ENCODE measurements at regions not wholly inside any gene's neighbourhood (a gene's known extent, or its start where the extent isn't known, plus 50 kb on each side); places are given as distances from the start of the nearest gene placed in this dataset.

DNA sequence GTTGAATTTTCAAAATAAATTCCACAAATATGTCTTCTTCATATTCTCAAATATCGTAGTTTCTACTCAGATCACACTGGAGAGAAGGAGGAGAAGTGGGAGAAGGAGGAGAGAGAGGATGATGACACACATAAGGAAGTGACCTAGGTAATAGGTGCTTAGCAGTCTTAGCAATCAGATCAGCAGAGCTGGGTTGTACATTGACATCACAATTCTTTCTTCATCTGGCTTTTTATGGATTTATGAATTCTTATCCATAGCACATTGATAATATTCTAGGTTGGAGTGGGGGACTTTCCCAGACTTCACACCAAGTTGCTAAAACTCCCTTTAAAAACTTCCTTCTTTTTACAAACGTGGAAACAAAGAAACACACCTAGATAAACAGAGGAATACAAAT, 86.9 kb downstream of the FGF9 start:
- DNase-seq = no peak

DNA sequence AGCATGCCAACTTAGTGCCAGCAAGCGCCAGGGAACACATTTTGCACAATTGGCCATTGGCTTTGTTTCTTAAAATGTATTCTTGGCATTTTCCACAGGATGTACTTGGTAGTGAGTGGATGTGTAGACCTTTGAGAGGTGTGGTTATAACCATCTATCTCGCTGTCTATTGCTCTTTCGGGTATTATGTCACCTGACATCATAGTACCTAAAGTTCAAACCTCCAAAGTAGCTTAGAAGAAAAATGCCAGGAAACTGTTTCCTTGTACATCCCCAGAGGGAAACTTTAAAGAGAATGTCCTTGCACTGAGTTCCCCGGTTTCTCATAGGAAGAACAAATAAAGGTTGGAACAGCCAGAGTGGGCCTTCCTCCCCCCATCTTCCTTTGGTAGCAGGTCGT, 87.6 kb downstream of the FGF9 start:
- no peak for DNase-seq

DNA sequence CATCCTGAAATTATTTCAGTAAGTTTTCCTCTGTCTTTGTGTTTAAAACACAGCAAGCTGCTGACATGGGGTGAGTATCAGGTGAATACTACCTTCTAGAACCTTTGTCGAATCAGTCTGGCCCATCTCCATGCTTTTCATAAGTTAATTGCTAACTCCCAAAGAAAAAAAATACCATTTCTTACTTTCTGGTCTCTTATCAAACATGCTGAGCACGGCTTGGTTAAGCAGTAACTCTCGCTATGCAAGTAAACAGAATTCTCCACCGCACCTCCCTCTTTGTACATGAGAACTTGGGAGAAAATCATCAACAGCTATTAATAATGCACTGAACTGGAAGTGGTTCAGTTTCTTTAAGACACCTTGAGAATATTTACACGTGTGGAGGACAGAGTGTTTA, 88.6 kb downstream of the FGF9 start:
- DNase-seq = no peak

DNA sequence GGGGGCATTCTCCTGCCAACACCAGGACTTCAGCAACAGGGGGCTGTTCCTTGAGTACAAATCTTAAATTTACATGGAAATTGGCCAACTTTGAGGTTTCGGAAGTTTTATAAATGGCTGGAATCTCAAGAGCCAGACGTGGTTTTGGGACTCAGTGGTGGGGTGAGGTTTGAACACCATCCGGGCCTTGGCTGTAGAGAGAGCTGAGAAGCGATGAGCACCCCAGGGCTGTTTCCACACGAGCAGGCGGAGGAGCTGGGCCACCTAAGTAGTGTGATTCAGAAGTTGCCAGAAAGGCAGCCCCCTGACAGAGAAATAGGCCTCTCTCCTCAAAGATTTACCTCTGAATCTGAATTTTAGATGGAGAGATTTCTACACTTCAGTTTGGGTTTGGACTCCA, 89.0 kb downstream of the FGF9 start:
- no peak for DNase-seq

DNA sequence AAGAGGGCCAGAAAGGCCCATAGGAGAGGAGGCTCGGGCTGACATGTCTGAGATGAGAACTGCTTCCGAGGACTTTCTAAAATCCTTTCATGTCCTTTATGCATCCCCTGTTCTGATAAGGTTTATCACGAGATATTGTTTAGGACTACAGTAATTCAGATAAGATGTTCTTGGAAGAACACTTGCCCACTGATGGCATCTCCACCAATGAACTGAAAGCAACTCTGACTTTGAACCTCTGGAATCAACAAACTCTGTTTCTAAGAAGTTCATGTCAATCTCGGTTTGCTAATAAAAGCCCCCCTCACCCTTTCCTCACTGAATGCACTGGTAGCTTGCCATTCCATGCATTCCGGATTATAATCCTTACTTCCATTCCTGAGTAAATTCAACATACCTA, 90.9 kb downstream of the FGF9 start:
- no peak for DNase-seq

DNA sequence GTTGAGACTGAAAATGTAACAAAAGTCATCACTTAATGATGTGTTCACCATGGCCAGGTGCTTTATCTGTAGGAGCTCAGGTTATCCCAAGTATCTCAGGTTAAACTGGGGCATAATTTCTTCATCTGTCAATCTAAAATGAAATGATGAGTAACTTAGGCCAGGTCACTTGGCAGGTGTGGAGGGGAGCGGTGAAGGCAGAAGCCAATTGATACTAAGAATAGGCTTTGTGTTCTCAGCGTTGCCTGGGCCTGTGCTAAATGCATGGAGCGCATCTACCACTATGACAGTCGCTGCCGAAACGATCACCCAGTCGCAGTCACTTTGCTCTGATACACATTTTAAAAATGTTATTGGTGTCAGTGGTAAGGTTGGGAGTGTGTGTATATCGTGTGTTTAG, 91.6 kb downstream of the FGF9 start:
- no peak for DNase-seq

DNA sequence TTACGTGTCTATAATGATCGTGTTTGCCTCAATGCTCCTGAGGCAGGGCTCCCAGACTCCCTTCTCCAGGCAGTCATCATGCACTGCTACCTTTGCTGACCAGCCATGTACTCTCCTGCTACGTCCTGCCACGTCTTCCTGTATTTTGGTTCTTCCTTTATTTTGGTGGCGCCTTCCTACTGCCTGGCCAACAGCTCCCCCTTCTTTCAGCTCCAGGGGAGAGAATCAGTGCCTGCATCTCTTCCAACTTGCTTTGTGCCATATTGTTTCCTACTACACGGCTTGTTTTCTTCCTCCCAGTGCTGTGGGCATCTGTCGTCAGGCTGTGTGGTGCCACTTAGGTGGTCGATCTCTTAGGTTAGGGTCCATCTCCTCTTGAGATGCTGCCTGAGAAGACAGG, 96.2 kb downstream of the FGF9 start:
- DNase-seq = no peak

DNA sequence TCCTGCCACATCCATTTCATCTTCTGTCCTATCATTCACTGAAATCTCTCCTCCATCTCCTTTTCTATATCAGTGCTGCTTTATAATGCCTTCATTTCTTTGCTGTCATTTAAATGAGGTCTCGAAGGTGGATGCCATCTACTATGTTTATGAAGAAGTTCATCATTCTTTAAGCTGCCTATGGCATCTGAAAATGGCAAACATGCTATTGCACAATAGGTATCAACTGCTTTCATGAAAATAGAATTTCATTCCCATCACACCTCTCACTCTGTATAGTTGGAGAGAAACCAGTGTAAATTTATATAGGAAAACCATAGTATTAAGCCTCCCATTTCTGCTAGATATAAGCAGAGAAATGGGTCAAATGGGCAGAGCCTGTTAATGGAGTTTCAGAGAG, 100.2 kb downstream of the FGF9 start:
- DNase-seq = no peak

DNA sequence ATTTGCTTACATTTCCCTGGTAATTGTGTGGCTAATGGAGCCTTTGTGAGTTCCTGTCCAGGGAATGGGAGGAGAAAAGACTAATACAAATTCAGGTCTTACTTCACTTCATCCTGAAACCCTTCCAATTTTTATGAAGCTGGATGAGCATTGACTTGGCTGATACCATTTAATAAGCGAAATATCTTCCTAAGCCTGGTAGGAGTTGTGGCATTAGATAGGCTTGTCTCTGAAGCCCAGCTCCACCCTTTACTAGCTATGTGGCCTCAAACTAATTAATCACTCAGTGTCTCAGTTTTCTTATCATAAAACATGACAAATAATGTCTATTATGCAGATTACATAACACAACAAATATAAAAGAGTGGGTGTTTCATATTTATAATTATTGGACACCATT, 106.3 kb downstream of the FGF9 start:
- DNase-seq = no peak

DNA sequence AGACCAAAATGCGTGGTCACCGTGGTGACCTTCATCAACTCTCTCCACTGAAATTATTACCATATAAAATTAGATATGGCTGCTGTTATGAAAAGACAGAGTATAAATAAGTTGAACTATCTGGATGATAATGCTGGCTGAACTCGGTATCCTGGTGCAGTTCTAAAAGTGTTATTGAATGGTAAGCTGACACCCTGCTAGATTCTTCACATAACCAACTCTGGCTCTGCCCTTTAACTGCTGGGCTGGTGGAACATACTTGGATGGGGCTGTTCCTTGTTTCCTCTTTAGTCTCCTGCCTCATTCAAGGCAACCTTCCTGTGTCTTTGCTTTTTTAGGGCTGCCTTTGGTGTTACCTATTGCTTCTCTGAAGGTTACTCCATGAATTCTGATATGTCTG, 106.9 kb downstream of the FGF9 start:
- DNase-seq = no peak

DNA sequence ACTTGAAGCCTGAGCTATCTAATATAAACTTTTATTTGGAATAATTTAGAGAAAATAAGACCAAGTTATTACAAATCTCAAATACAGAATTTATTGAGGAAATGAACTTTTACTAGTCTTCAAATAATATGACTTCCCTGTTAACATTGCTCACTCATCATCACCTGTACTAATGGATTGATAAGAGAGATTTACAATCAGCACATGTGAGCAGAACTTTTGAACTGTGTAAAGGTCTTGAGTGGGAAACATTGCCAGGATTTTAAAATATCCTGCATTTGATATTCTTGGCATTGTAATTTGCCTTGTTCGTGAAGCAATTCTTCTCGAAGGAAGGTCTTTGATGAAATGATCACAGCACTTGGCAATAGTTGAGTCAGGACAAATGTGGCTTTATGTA, 111.9 kb downstream of the FGF9 start:
- no peak for DNase-seq

DNA sequence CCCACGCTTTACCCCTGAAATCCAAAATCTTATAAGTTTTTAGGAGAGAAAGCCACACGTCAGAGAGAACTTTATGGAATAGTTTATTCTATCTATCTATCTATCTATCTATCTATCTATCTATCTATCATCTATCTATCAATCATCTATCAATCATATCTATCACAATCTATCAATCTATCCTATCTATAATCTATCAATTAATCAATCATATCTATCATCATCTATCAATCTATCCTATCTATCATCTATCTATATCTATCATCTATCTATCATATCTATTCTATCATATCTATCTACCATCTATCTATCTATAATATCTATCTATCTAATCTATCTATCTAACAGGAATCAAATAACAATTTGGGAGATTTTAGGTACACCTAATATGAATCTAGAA, 115.1 kb downstream of the FGF9 start:
- no peak for DNase-seq

DNA sequence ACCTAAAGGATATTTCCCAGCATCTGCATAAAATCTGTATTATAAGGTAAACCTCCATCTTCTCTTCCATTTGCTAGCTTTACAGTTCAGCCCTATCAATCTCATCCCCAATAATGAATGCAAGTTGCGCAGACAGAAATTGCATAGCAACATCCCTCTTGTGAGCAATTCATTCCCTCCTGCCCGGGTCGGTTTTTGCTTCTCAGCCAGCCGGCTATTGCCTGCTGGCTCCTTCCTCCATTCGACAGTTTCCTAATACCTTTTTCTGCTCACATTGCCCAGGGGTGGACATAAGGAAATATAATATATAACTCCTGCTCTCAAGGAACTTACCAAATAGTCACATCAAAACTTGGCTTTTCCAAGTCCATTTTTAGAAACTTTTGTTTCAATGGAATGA, 125.2 kb downstream of the FGF9 start:
- no peak for DNase-seq

DNA sequence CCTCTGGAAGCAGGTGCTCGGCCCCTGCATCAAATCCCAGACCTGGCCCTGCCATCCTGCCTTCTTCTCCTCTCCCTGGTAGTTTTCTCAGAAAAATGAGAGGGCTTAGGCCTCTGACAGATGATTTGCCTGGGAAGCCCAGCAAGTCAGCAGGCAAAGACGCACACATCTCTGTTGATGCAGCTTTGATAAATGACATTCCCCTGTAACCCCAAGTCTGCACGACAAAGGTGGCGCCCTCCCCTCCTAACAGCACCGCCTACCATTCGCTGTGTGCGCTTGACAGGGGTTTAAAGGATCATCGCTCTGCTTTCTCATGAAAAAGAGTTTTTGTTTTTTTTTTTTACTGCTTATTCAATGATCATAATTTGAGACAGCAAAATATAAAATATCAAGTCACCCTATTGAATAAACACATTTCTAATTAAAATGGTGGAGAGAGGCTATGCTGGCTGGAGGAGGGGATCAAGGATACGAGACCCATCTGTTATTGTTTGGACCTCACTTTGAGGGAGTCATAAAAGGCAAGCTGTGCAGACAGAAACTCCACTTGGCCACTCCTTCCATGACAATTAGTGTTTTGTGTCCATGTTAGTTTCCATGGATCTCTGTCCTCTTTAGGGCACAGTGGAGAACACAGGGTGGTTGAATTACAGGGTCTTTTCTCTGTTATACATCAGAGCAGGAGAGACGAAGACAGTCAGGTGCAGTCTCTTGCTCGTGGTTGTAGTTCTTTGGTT, 126.1 kb downstream of the FGF9 start:
- no peak for DNase-seq

DNA sequence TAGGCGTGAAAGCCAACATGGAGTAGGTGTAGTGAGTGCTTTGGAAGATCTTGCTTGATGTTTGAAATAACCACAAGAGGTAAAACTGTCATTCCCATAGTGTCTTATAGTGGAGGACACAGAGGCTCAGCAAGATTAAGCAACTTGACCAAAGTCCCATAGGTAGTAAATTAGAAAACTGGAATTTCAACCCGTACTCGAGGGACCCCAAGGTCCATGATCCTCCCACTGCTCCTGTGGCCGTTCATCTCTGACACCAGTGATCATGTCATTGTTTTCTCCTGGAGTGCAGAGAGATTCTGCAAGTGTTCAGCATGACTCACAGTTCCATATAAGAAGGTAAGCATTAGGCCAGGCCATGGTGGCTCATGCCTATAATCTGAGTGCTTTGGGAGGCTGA, 126.9 kb downstream of the FGF9 start:
- DNase-seq = no peak

DNA sequence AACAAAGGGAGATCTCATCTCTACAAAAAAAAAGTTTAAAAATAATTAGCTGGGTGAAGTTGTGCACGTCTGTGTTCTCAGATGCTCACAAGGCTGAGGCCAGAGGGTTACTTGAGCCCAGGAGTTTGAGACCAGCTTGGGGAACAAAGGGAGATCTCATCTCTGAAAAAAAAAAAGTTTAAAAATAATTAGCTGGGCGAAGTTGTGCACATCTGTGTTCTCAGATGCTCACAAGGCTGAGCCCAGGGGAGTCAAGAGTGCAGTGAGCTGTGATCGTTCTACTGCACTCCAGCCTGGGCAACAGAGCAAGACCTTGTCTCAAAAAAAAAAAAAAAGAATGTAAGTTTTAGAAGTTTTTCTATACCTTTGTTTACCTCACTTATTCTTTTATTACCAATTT, 127.3 kb downstream of the FGF9 start:
- DNase-seq = no peak

DNA sequence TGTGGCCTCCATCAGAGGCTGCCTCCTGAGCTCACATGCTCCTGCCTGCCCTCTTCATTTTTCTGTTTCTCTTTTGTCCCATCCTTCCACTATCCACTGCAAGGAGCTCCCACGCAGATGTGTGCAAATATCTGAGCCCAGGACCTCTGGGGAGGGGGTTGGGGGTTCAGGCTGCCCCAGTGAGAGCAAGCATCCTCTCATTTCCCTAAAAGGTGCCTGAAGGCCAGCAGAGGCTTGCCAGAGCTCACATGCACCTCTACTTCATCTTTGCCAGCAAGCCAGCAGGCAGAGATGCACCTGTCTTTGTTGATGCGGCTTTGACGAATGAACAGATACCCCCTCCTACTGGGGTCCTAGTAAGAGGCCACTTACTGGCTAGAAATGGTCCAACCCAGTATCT, 128.8 kb downstream of the FGF9 start:
- no peak for DNase-seq

DNA sequence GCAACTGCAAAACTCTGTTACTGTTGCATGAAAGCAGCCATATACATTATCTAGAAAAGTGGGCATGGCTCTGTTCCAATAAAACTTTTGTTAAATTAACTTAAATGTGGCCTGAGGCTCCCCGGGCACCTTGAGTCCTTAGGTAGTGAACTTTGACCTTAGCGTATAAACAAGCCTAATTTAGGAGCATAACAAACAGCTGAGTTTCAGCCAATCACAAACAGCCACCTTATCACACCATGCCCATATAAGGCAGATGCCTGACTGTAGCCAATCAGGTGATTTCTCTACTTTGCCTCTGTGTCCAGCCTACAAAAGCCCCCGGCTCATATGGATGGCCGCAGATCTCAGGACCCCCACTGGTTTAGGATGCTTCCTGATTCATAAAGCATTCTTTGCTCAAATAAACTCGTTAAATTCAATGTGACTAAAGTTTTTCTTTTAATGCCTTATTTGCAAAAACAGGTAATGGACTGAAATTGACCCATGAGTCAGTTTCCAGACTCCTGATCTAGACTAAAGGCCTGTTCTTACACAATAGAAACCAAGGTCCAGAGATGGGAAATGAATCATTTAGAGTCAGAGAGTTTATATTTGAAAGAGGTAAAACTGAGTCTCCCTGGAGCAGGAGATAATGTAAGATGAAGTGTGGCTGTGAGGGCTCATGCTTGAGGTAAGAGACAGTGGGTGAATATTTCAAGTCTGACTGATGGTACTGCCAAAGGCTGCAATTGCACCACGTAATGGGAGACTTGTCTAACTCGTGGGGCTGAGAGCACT, 130.2 kb downstream of the FGF9 start:
- no peak for DNase-seq

DNA sequence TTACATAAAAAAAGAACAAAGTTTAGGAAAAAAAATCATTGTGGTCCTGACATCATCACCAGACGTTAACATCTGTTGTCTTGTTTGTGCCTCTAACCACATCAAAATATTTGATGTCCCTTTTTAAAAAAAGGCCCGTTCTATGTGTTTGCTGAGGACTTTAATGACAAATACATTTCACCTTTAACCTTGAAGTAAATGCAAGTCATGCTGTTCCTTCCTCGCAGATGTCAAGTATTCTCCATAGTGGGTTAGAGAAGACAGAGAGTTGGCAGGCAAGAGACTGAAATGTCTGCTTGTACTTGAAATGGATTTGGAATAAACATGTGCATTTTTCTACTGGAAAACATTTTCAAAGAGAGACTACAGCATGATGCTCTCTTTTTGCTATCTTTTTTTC, 134.9 kb downstream of the FGF9 start:
- DNase-seq = no peak

DNA sequence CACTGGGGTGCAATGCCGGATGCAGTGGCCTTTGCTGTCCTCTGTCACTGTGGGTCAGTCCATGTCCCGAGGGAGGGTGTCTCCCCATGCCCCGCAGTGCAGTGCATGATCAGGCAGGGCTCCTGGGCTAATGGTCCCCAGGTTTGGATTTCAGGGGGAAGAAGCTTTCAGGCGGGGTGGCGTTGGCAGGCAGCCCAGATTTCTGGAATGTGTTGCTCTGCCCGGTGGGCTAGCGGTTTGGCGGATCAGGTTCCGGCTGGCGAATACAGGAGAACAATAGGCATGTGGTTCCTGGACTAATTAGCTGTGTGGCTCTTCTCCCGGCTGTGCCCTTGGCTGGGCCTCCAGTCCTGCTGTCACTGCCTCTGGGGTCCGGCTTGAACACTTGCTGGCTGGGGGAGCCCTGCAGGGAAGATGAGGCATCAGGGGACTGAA, 141.3 kb downstream of the FGF9 start:
- no peak for DNase-seq

DNA sequence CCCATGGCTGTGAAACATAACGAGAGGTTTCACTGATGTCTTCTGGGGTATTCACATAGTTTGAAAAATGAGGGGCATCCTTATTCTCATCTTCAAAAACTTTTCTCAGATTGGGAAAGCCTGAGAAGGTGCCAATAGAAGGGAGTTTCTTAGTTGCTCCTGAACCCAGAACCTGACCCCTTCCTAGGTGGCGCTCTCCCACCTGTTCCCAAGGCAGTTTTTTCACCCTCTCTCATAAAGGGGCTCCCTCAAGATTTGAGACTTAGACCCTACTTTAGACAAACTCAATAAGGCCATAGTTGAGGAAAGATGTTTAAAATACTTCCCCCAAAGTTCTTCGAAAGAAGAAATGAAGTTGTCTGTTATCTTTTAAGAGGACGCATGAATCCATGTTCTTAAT, 142.2 kb downstream of the FGF9 start:
- DNase-seq = no peak

DNA sequence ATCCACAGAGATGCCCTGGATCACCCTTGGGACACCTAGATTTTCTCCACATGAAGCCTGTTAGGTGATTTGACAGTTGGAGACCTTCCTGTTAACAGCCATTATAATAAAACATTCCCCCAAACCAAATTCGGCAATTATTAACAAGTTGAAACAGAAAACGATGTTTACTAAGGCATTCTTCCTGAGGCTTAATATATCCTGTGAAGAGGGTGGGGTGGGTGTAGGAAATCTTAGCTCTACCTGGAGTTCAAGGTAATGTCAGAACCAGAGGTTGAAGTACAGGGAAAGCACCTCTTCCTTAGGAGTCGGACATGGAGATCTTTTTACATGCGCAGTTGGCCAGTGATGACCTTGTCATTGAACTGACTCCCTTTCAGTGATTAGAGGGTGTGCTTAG, 143.0 kb downstream of the FGF9 start:
- DNase-seq = no peak

DNA sequence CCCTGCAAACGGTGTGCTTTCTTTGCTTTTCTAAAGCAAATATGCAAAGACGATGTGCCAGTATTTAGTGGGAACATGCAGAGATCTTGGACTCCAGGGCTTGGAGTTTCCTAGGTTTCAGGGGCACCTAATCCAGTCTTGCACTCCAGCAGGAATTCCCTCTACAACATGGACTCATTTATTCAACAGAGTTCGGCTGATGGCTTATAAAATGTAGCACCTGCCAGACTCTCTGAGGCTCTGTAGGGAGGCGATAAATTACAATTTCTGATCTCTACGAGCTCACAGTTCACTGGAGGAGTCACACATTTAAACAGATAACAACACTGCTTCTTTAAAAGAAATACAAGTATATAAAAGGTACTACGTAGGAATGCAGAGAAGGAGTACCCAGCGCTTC, 143.7 kb downstream of the FGF9 start:
- no peak for DNase-seq

DNA sequence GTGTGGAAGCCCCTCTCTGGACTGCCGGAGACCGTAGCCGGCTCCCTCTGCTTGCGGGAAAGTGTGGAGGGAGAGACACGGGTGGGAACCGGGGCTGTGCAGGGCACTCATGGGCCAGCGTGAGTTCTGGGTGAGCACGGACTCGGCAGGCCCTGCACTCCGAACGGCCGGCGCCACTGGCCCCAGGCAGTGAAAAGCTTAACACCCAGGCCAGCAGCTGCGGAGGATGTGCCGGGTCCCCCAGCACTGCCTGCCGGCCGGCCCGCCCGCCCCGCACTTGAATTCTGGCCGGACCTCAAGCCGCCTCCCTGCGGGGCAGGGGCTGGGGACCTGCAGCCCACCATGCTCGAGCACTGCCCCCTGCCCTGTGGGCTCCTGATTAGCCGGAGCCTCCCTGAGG, 147.0 kb downstream of the FGF9 start:
- DNase-seq = no peak

DNA sequence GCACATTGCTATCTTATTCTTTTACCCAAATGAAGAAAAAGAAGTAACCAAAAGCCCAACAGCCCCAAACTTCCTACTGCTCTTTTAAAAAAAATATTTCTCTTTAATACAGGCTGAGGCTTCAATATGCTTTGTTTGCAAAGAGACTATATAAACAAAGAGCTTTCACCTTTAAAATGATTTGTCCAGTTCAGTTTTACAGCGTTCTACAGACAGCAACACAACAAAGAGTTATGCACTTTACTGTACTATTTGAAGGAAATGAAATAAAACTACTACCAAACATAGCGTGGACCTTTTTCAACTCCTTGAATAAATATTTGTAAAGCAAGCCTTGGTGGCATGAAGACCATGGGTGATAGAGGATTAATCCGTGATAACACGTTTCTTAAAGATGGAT, 151.2 kb downstream of the FGF9 start:
- no peak for DNase-seq

Data from activated CD4-positive, alpha-beta T cell treated with anti-CD3 and anti-CD28 coated beads for 4 hours (primary cell).